Endothelial cell of umbilical vein (primary cell): ENCODE measurements at regions not wholly inside any gene's neighbourhood (a gene's known extent, or its start where the extent isn't known, plus 50 kb on each side); places are given as distances from the start of the nearest gene placed in this dataset.

Experiments
- BruUV-seq: library from RNA; stranded (reverse); fragments of 400-500 nt; replicated peaks from 2 replicates; lab custom pipeline; 2021; lab: Mats Ljungman, UMichigan
- CTCF ChIA-PET: fragments of 300-600, 350-600 bp; sonication (Branson Sonifier 250); formaldehyde crosslinking; loops from one replicate; lab custom pipeline; 2021; ENCODE audit warnings: antibody characterized with exemption, inconsistent platforms; lab: Charles Lee
- POLR2A ChIA-PET: fragments of 300-600, 350-600 bp; sonication (Branson Sonifier 250); formaldehyde crosslinking; loops from one replicate; lab custom pipeline; 2021; ENCODE audit warnings: antibody characterized with exemption, inconsistent platforms; lab: Charles Lee
- DNase-seq: peaks from one replicate; pipeline ENCODE4 v3.0.0-alpha.2; 2011; ENCODE audit warnings: low read depth, low spot score
- FAIRE-seq: peaks from 2 replicates; lab custom pipeline; 2011; peaks lifted over from hg19 to GRCh38; lab: Jason Lieb, UNC
- H2AFZ ChIP-seq: 2 replicates; pipeline ENCODE4 v1.6.0; 2012; ENCODE audit warnings: low read depth, low read length, control low read depth, inconsistent platforms
- H3K27ac ChIP-seq: 2 replicates; pipeline ENCODE4 v1.5.1; 2011; ENCODE audit warnings: low read depth, mild to moderate bottlenecking, control low read depth, low read length, moderate library complexity; ENCODE audit not compliant: insufficient read depth
- H3K27me3 ChIP-seq, 2 experiments: 2 replicates each; pipeline versions ENCODE4 v1.6.0 to v1.6.1; 2011; ENCODE audit warnings: low read length in 2 of 2, mixed read lengths in 1 of 2; ENCODE audit not compliant: control insufficient read depth in 2 of 2, insufficient read depth in 2 of 2
- H3K36me3 ChIP-seq, 2 experiments: 2 replicates in 1 of 2; 3 replicates in 1 of 2; pipeline ENCODE4 v1.5.1; 2011; ENCODE audit warnings: low read length in 2 of 2, mild to moderate bottlenecking in 1 of 2, moderate library complexity in 1 of 2; ENCODE audit not compliant: control insufficient read depth in 2 of 2, insufficient read depth in 2 of 2; ENCODE audit errors: extremely low read depth in 1 of 2
- H3K4me1 ChIP-seq: 3 replicates; pipeline ENCODE4 v1.5.1; 2011; ENCODE audit warnings: mild to moderate bottlenecking, low read length; ENCODE audit not compliant: control insufficient read depth, insufficient read depth; ENCODE audit errors: extremely low read depth
- H3K4me2 ChIP-seq: 2 replicates; pipeline ENCODE4 v1.6.1; 2011; ENCODE audit warnings: low read length, control low read depth, mixed read lengths; ENCODE audit not compliant: insufficient read depth
- H3K4me3 ChIP-seq, 3 experiments: fragments of 200-600 bp in 1 of 3; sonication (generic), shearing (Covaris generic) in 1 of 3; replicated peaks in 1 of 3; 2 replicates each; pipeline ENCODE4 v1.5.1; 2011 to 2016; ENCODE audit warnings: control low read depth in 3 of 3, low read length in 3 of 3, mild to moderate bottlenecking in 2 of 3, inconsistent platforms in 1 of 3, low read depth in 1 of 3, moderate library complexity in 1 of 3; ENCODE audit not compliant: insufficient read depth in 1 of 3
- H3K79me2 ChIP-seq: 2 replicates; pipeline ENCODE4 v1.6.0; 2012; ENCODE audit warnings: low read length, inconsistent platforms; ENCODE audit not compliant: control insufficient read depth, insufficient read depth
- H3K9ac ChIP-seq: replicated peaks from 2 replicates; pipeline ENCODE3; 2011; ENCODE audit warnings: low read length, control low read depth; ENCODE audit not compliant: insufficient read depth; ENCODE audit errors: extremely low read depth
- H3K9me1 ChIP-seq: replicated peaks from 3 replicates; pipeline ENCODE4 v1.6.0; 2011; ENCODE audit warnings: mild to moderate bottlenecking, low read length; ENCODE audit not compliant: control insufficient read depth, insufficient read depth; ENCODE audit errors: extremely low read depth
- H3K9me3 ChIP-seq: replicated peaks from 2 replicates; pipeline ENCODE4 v1.5.1; 2012; ENCODE audit warnings: low read length, inconsistent platforms; ENCODE audit not compliant: control insufficient read depth, insufficient read depth
- H4K20me1 ChIP-seq: replicated peaks from 2 replicates; pipeline ENCODE3; 2011; ENCODE audit warnings: mild to moderate bottlenecking, low read length; ENCODE audit not compliant: control insufficient read depth, insufficient read depth; ENCODE audit errors: extremely low read depth
- JUN ChIP-seq: IDR thresholded peaks from 2 replicates; pipeline ENCODE4 v1.6.1; 2011; ENCODE audit warnings: borderline replicate concordance, low read depth; ENCODE audit not compliant: insufficient read length, insufficient read depth
- POLR2A ChIP-seq: IDR thresholded peaks from 2 replicates; pipeline ENCODE4 v1.6.1; 2012; ENCODE audit warnings: low read depth, mild to moderate bottlenecking, control low read depth, low read length
- POLR2AphosphoS5 ChIP-seq: IDR thresholded peaks from 2 replicates; pipeline ENCODE4 v1.6.1; 2012; ENCODE audit warnings: low read depth, mild to moderate bottlenecking, control low read depth, low read length, moderate library complexity; ENCODE audit not compliant: insufficient read depth
- dilution Hi-C: fragments of 300-500 bp; cut with MboI; formaldehyde crosslinking; loops from one replicate; pipeline ENCODE4 v1.15.0; 2019; ENCODE audit warnings: low sequenced_read_pairs; ENCODE audit not compliant: extremely low pct_ligation_motif_present
- intact Hi-C: fragments of 100-400 bp; cut with micrococcal nuclease; formaldehyde crosslinking; loops from one replicate; pipeline ENCODE4 v1.10.0; 2022

GRCh38 chr17:68762911-68763310 lies 161.7 kb upstream of the FAM20A start:
- CTCF ChIA-PET: interaction anchor here (1.0 to 5.2 kb wide), 3 partner anchors 9 to 484 kb away, joined by 3 to 40 read pairs (median 9); no protein-coding TSS in a partner anchor
- Histone ChIP-seq H3K4me2 (no peak overlapping the region), H3K27me3 (no peaks in the 10 kb centered on the region), H3K79me2 (no peaks in the 10 kb centered on the region), H3K36me3 (no peaks in the 10 kb centered on the region), H4K20me1 (no peaks in the 10 kb centered on the region), H3K9ac (no peak overlapping the region), H3K9me1 (no peaks in the 10 kb centered on the region), H3K4me1 (peaks cover 9% of the 10 kb centered on the region), H3K4me3 (no peak overlapping the region), H2AFZ (no peak overlapping the region), H3K9me3 (no peaks in the 10 kb centered on the region), H3K27ac (no peak overlapping the region)
- no peak for TF ChIP-seq POLR2AphosphoS5
- TF ChIP-seq POLR2A: no peak
- intact Hi-C loops: loop anchor here (5.0 kb wide), 1 partner anchor 501 kb away; no protein-coding TSS in a partner anchor
- DNase-seq (no peak), FAIRE-seq (no peak)
- BruUV-seq: no TSS peak
- POLR2A ChIA-PET: no interaction called here
- dilution Hi-C loops: no loop called here

GRCh38 chr17:68760141-68760475 lies 158.9 kb upstream of the FAM20A start:
- DNase-seq (no peak), FAIRE-seq (no peak)
- Histone ChIP-seq H3K4me2 (no peak overlapping the region), H3K27ac (no peak overlapping the region), H3K4me1 (peaks cover 9% of the 10 kb centered on the region), H3K36me3 (no peaks in the 10 kb centered on the region), H3K79me2 (no peaks in the 10 kb centered on the region), H3K27me3 (no peaks in the 10 kb centered on the region), H3K4me3 (no peak overlapping the region), H4K20me1 (no peaks in the 10 kb centered on the region), H2AFZ (peak overlapping the region; percentile 86), H3K9me1 (no peaks in the 10 kb centered on the region), H3K9ac (no peak overlapping the region), H3K9me3 (no peaks in the 10 kb centered on the region)
- intact Hi-C loops (loop anchor here (1.0 to 5.0 kb wide), 3 partner anchors 226 to 587 kb away; no protein-coding TSS in a partner anchor), dilution Hi-C loops (no loop called here)
- no TSS peak for BruUV-seq
- ChIA-PET POLR2A (no interaction called here), CTCF (interaction anchor here (0.5 to 5.2 kb wide), 6 partner anchors 226 to 587 kb away, joined by 3 to 40 read pairs (median 4); no protein-coding TSS in a partner anchor)
- TF ChIP-seq JUN: no peak
